HK-2 (cell line): ENCODE measurements at regions not wholly inside any gene's neighbourhood (a gene's known extent, or its start where the extent isn't known, plus 50 kb on each side); places are given as distances from the start of the nearest gene placed in this dataset.

Experiments used
- DNase-seq: peaks from one replicate; pipeline ENCODE4 v3.0.0-alpha.2; 2018; ENCODE audit not compliant: unreplicated experiment

GRCh38 chr15:94177112-94177511 lies 54.2 kb upstream of the MCTP2 start:
- no peak for DNase-seq

GRCh38 chr15:94175420-94175819 lies 55.9 kb upstream of the MCTP2 start:
- DNase-seq, result no peak

- no peak for DNase-seq
Measured at GRCh38 chr15:94174399-94174802, 57.0 kb upstream of the MCTP2 start.

GRCh38 chr15:94168250-94168649 lies 63.1 kb upstream of the MCTP2 start:
- DNase-seq, result no peak

- DNase-seq, result no peak
Measured at GRCh38 chr15:94164971-94165370, 66.4 kb upstream of the MCTP2 start.

GRCh38 chr15:94164202-94164807 lies 67.1 kb upstream of the MCTP2 start:
- DNase-seq, result peak; percentile 56

- DNase-seq, result no peak
Measured at GRCh38 chr15:94162939-94163338, 68.4 kb upstream of the MCTP2 start.

GRCh38 chr15:94154255-94154654 lies 77.1 kb upstream of the MCTP2 start:
- no peak for DNase-seq

- DNase-seq, result no peak
Measured at GRCh38 chr15:94145046-94145445, 86.3 kb upstream of the MCTP2 start.

- no peak for DNase-seq
Measured at GRCh38 chr15:94141802-94142201, 89.6 kb upstream of the MCTP2 start.

- no peak for DNase-seq
Measured at GRCh38 chr15:94135486-94136147, 95.7 kb upstream of the MCTP2 start.

GRCh38 chr15:94131875-94132274 lies 99.5 kb upstream of the MCTP2 start:
- no peak for DNase-seq

- no peak for DNase-seq
Measured at GRCh38 chr15:94130504-94130903, 100.9 kb upstream of the MCTP2 start.

- DNase-seq, result no peak
Measured at GRCh38 chr15:94127006-94127405, 104.4 kb upstream of the MCTP2 start.

- DNase-seq, result no peak
Measured at GRCh38 chr15:94125698-94126097, 105.7 kb upstream of the MCTP2 start.

GRCh38 chr15:94125156-94125555 lies 106.2 kb upstream of the MCTP2 start:
- no peak for DNase-seq

- DNase-seq, result no peak
Measured at GRCh38 chr15:94122516-94122915, 108.8 kb upstream of the MCTP2 start.

GRCh38 chr15:94119923-94120775 lies 111.2 kb upstream of the MCTP2 start:
- DNase-seq, result peak; percentile 27

- no peak for DNase-seq
Measured at GRCh38 chr15:94119298-94119811, 112.0 kb upstream of the MCTP2 start.

GRCh38 chr15:94110476-94111130 lies 120.8 kb upstream of the MCTP2 start:
- no peak for DNase-seq

- no peak for DNase-seq
Measured at GRCh38 chr15:94107652-94108051, 123.7 kb upstream of the MCTP2 start.

- no peak for DNase-seq
Measured at GRCh38 chr15:94105760-94106159, 125.6 kb upstream of the MCTP2 start.
